HCT116 (cell line): ENCODE measurements at regions not wholly inside any gene's neighbourhood (a gene's known extent, or its start where the extent isn't known, plus 50 kb on each side); places are given as distances from the start of the nearest gene placed in this dataset.

ENCODE experiments used
- CEBPB ChIP-seq: IDR thresholded peaks from 2 replicates; pipeline ENCODE4 v1.6.1; 2012; ENCODE audit warnings: low read depth
- CTCF ChIP-seq, 3 experiments: fragments of 200-600 bp in 1 of 3; sonication (generic) in 1 of 3; IDR thresholded peaks in 2 of 3; conservative IDR thresholded peaks in 1 of 3; 2 replicates each; pipeline ENCODE4 v1.5.1; 2012 to 2017; ENCODE audit warnings: low read depth in 2 of 3, low read length in 2 of 3, antibody characterized with exemption in 1 of 3, borderline replicate concordance in 1 of 3, control low read depth in 1 of 3, mild to moderate bottlenecking in 1 of 3, mixed read lengths in 1 of 3, mixed run types in 1 of 3, moderate library complexity in 1 of 3; ENCODE audit not compliant: insufficient read depth in 1 of 3
- FOSL1 ChIP-seq: IDR thresholded peaks from 2 replicates; pipeline ENCODE4 v1.6.1; 2012; ENCODE audit warnings: low read depth
- MAX ChIP-seq: IDR thresholded peaks from 2 replicates; pipeline ENCODE4 v1.6.1; 2012
- POLR2AphosphoS5 ChIP-seq: IDR thresholded peaks from 2 replicates; pipeline ENCODE4 v1.6.1; 2011; ENCODE audit warnings: mild to moderate bottlenecking, low read depth, low read length, moderate library complexity
- YY1 ChIP-seq: IDR thresholded peaks from 2 replicates; pipeline ENCODE4 v1.6.1; 2011; ENCODE audit warnings: low read length, low read depth, moderate library complexity, mild to moderate bottlenecking; ENCODE audit not compliant: insufficient replicate concordance; ENCODE audit errors: extremely low read depth
- ZBTB33 ChIP-seq: IDR thresholded peaks from 2 replicates; pipeline ENCODE4 v1.6.1; 2011; ENCODE audit warnings: mild to moderate bottlenecking, low read length, moderate library complexity; ENCODE audit not compliant: insufficient replicate concordance; ENCODE audit errors: extremely low read depth
- TF ChIP-seq, protein P1 (sequence below): IDR thresholded peaks from 2 replicates; pipeline ENCODE4 v1.6.1; 2012; ENCODE audit warnings: low read depth

DNA sequence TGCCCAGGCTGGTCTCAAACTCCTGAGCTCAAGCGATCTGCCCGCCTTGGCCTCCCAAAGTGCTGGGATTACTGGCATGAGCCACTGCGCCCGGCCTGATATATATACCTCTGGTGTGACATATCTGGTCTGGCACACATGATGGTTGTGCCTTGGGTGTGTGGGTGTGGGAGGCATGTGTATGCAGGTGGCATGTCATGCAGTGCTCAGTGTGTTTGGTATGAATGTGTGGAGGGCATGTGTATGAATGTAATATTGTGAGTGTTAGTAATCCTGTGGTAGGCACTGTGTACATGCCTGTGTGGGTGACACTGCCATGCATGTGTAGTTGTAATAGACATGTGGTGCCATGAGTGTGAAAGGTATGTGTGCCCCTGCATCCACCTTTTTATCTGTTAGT is 179.3 kb upstream of the GOT2 start:
- TF ChIP-seq CEBPB (no peak), ZBTB33 (no peak), POLR2AphosphoS5 (no peak), CTCF (IDR thresholded peaks at IDR 0.05 in 2 of 3, conservative IDR thresholded peaks at IDR 0.05 in 1 of 3; ENCODE audit: borderline replicate concordance in 1 of 3, insufficient read depth in 1 of 3, low read depth in 2 of 3, low read length in 2 of 3) (no peak), MAX (no peak), YY1 (no peak), FOSL1 (no peak)
- TF ChIP-seq, protein P1, sequence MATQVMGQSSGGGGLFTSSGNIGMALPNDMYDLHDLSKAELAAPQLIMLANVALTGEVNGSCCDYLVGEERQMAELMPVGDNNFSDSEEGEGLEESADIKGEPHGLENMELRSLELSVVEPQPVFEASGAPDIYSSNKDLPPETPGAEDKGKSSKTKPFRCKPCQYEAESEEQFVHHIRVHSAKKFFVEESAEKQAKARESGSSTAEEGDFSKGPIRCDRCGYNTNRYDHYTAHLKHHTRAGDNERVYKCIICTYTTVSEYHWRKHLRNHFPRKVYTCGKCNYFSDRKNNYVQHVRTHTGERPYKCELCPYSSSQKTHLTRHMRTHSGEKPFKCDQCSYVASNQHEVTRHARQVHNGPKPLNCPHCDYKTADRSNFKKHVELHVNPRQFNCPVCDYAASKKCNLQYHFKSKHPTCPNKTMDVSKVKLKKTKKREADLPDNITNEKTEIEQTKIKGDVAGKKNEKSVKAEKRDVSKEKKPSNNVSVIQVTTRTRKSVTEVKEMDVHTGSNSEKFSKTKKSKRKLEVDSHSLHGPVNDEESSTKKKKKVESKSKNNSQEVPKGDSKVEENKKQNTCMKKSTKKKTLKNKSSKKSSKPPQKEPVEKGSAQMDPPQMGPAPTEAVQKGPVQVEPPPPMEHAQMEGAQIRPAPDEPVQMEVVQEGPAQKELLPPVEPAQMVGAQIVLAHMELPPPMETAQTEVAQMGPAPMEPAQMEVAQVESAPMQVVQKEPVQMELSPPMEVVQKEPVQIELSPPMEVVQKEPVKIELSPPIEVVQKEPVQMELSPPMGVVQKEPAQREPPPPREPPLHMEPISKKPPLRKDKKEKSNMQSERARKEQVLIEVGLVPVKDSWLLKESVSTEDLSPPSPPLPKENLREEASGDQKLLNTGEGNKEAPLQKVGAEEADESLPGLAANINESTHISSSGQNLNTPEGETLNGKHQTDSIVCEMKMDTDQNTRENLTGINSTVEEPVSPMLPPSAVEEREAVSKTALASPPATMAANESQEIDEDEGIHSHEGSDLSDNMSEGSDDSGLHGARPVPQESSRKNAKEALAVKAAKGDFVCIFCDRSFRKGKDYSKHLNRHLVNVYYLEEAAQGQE = no peak
